Glomerular visceral epithelial cell (primary cell): ENCODE measurements at regions not wholly inside any gene's neighbourhood (a gene's known extent, or its start where the extent isn't known, plus 50 kb on each side); places are given as distances from the start of the nearest gene placed in this dataset.
"Not testable (repeated sequence)": the region's sequence is repeated elsewhere in the genome, so short reads cannot be mapped to it uniquely, and the experiment has no call there.

Experiments
- DNase-seq: peaks from one replicate; pipeline ENCODE4 v3.0.0-alpha.2; 2016; ENCODE audit errors: extremely low spot score

DNA sequence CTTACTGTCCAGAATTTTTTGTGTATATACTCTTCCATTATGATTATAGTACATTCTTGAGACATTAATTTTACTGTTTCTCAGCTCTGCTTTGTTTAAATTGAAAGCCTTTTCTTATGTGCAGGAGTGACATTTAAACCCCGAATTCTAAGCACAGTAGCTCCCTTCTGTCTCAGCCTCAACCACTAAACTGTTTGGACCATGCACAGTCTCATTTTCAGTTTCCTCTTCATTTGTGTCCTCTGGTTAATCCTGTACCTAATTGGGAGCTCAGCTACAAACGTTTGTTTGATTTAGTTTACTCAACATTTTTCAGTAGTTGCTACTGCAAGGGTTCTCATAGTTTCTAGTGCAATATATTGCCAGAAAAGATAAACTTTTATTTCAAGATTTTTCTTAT, 206.3 kb downstream of the SLITRK5 start:
- no peak for DNase-seq

DNA sequence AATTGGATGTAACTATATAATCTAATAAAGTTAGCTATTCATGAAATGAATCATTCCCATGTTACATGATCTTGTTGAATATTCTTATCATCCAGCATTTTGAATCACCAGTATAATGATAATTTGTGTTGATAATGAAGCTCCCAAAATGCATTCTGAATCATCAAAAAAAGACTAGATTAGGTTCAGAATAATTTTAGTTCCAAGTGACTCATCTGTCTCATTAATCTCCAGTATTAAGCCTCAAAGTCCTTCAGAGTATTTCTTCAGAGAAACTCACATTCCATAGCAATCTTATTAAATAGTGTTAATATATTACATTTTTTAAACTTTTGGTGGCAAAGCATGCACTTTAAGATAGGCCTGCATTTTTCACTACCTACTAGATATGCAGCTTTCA, 207.5 kb downstream of the SLITRK5 start:
- DNase-seq: no peak

DNA sequence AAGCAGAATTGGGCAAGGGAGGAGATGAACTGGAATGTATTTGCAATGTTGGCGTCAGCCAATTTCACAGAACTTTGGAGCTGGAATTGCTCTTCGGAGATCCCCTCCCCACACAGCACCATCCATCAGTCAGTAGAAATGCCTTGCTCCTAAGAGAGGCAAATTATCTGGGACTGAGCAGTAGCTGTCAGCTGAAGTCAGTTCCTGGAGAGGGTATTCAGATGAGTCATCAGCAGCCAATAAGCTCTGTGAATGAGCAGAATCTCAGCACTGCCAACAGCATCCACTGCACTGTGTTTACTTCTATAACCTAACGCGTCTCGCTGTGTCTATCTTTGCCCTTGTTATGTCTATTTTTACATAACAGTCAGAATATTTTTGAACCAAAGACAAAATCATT, 213.7 kb downstream of the SLITRK5 start:
- peak; percentile 21 for DNase-seq

DNA sequence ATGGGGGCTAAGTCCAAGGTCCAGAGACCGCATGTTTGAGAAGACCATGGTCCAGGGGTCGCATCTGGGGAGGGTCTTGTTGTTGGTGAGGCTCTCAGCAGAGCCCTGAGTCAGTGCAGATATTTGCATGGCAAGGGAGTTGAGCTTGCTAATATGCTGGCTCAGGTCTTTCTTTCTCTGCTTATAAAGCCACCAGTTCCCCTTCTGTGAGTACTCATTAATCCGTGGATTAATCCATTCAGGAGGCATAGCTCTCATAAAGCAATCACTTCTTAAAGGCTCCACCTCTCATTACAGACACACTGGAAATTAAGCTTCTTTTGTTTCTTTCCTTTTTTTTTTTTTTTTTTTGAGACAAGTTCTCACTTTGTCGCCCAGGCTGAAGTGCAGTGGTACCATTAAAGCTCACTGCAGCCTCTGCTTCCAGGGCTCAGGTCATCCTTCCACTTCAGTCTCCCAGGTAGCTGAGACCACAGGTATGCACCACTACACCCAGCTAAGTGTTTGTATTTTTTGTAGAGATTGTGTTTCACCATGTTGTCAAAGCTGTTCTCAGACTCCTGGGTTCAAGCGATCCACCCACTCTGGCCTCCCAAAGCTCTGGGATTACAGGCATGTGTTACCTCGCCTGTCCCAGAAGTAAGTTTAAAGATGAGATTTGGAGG, 216.4 kb downstream of the SLITRK5 start:
- no peak for DNase-seq

DNA sequence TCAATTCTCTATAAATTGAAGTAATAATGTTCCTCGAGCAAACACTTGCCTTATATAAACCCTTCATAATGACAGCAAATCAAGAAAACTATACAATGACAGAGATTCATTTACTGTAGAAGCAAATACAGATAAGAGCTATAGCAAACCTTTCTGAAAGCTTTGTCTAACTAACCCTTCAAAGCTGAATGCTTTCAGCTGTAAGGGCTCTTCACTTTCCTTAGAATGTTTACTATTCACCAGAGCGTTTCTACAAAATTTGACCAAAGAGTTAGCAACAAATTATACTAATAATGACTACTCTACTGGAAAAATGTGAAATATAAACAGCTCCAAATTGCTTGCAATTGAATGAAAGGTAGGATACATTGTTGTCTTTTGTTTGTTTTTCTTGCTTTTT, 218.1 kb downstream of the SLITRK5 start:
- DNase-seq: no peak

DNA sequence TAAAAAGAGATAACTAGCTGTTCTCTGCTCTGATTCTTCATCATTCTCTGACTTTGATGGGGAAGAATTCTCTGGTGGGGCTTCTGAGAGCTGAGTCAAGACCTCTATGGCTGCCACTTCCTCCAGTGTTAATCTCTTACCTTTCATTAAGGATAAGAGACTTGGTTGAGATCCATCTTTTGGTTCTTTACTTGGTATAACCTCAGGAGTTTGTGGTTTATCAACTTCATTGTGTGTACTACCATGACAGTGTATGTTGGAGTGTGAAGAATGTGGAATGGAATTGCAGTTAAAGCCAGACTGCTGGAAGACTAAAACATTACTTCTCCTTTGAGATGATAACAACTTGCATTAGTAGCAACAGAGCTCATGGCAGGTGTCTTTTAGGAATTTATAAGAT, 222.0 kb downstream of the SLITRK5 start:
- peak; percentile 19 for DNase-seq

DNA sequence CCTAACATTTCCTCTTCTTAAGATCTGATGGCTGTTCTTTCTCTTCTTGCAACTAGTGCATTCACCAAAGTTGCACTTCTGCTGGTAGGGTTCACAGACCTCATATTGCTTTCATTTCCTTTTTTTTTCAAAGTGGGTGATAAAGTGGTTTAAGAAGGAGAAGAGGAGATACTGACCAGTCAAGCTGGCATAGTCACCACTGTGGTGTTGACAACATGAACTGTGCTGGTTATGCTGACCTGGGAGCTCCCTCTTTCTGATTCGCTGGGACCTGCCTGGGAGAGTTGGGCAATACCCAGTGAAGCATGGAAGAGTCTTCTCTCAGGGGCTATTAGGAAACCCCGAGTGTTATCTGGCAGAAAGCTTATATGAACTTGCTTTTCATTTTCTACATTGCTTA, 222.9 kb downstream of the SLITRK5 start:
- peak; percentile 16 for DNase-seq

DNA sequence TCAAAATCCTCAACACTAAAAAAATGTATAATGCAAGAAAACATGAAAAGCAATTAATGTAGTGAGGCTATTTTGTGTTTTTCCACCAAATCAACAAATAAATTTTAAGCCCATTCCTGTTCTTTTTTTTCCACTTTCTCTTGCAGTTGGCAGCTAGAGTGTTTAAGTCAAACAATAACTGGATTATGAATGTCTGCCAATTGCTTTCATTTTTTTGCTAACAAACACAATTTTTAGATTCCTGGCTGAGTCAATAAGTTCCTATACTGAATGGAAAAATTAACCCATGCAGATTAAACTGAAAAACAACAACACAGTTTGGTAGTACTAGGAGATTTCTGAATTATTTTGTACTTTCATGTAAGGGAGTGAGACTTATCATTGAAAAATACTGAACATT, 232.4 kb downstream of the SLITRK5 start:
- no peak for DNase-seq

DNA sequence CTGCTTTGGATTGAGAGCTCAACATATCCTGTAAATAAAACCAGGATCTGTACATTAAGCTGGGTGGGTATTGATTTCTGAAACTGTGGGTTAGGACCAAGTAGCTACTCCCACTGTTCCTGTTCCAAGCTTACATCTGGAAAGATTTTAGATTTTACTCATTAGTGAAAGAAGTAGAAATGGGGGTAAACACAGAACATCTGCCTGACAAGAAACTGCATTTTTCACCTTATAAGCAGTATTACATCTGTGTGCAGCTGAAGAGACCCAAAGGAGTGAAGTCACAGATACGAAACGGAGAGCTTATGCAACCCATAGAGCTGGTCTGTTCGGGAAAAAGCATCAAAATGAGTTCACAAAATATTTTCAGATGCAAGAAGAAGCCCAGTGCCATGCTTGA, 235.2 kb downstream of the SLITRK5 start:
- no peak for DNase-seq

DNA sequence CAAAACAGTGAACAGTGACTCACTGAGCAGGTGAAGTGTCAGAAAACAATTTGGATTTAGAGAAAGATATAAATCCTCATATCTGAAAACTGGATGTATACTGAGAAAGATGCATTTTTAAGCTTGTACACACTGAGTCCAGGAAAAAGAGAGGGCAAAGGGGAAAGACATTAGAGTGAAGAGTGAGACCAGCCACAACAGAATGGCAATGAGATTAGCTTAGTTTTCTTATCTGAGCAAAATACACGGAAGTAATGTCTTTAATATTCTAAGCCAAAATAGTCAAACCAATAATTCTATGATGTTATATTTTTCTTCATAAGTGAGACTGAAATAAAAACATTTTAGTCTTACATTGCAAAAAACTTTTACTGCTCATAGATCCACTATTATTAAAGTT, 236.0 kb downstream of the SLITRK5 start:
- DNase-seq: no peak

DNA sequence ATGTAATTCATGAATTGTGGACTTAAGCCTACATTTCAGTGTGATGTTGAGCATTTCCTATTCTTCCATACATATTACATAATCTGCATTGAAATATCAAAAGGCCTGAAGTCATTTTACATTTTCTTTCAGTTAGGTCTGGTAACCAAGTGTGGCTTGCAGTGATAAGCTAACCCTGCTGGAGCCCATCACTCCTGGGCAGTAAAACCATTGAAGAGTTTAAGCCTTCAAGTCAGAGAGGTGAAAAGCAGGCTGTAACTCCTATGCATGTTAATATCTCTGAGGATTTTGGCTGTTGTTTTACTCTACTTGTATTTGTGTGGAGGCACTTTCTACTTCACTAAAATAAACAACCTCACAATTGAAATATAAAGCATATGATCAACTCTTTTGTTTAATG, 248.8 kb downstream of the SLITRK5 start:
- no peak for DNase-seq

DNA sequence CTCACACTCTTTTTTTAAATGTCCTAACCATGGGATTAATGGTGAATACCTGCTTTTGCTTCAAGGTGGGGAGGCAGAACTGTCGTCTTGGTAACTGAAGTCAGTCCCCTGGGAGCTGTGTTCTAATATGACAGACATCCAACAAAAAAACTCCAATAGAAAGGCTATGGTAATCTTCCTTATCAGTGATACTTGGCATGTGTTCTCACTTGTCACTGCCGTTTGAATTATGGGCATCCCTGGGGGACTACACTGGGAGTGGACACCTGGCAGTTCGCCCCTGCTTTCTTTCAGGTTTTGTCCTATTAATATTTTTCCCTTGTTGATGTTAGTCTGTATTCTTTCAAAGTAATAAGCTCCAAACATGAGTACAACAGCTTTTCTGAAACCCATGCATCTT, 252.6 kb downstream of the SLITRK5 start:
- no peak for DNase-seq

DNA sequence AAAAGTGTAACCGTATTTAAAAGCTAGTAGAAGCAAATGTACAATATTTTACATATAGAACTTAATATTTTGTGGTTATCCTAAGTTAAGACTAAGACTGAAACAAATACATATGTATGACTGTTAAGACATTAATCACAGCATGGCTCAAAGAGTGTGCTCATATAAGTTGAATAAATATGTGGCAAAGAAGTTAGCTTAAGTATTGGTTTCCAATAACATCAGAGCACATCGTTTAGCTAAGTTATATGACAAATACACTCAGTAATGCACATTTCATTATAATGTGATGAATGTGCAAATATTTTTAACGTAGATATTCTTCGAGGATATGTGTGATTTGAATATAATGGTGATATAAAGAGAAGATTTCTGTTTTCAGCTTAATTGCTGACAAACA, 253.8 kb downstream of the SLITRK5 start:
- DNase-seq: no peak

DNA sequence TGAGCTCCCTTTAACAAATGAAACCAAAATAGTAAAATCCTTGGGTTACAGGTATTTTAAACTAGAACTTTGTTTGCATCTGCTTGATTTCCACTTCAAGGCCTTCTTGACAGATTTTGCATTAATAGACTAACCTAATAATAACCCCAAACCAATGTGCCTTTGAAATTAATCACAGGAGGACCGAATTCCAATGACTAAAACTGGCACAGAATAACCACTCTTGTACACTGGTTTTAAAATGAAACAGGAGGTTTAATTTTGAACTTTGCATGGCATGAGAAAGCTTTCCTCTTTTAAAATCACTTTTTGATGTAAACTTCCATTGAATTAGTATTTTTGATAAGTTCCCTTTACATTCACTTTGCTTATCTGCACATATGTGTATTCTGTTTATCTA, 269.6 kb downstream of the SLITRK5 start:
- DNase-seq: no peak

DNA sequence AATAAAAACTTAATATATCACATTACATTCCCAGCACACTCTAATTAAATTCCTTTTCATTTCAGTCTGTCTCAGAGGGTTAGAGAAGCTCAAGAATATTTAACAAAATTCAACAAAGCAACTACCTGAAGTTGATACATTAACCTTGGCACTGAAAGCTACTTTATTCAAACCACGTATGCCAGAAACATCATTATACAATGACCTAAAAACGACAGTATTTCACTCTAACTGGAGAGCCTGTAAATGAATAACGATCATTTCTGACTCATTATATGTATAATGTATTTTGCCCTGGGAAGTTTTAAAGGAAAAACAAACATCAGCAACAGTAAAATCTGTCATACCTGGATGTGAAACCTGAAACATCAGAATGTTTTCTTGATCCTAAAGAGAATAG, 270.1 kb downstream of the SLITRK5 start:
- no peak for DNase-seq

DNA sequence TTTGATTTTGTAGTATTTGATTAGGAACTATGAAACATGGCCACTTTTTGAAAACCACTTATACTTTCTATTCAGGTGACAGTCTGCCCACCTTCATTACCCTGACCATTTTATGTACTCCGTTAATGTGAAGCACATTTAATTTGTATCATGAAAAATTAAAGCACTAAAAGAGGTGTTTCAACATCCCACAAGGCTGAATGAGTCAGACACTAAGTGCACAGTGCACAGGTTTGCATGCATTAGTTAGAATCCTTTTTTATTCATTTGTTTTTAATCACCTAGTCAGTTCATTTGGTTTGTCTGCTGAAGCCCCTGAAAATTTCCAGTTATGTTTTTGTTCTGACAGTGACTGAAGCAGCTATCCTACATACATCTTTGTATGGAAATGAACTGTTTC, 271.0 kb downstream of the SLITRK5 start:
- DNase-seq: no peak

DNA sequence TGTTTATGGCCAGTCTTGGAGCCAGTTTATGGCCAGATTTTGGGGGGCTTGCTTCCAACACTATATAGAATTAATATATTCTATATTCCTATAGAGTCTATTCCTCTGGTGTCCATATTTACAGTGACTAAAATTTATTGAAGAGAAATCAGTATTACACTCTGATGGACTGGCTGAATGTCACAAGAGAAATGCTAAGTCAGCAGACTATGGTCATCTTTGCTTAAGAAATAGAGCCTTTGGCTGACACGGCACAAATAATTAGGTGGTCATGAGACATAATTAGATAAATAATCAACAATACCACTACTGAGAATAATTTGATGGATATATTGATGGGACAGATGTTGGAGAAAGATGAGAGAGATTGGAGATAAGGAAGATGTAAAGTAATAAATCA, 272.9 kb downstream of the SLITRK5 start:
- DNase-seq: no peak

DNA sequence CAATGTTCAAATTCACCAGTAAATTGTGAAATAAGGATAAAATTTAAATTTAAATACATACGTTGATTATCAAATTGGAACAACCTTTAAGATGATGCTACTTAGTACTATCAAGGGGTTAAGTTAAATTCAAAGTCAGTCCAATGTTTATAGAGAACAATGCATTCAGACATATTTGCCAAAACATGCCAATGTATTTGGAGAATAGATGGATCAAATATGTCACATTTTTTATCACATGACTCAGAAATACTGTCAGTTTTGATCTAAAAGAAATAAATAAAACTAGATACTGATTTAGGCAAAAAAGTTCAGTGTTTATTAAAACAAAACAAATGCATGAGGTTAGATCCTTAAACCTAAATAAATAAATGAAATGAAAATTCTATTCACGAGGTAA, 281.2 kb downstream of the SLITRK5 start:
- no peak for DNase-seq

DNA sequence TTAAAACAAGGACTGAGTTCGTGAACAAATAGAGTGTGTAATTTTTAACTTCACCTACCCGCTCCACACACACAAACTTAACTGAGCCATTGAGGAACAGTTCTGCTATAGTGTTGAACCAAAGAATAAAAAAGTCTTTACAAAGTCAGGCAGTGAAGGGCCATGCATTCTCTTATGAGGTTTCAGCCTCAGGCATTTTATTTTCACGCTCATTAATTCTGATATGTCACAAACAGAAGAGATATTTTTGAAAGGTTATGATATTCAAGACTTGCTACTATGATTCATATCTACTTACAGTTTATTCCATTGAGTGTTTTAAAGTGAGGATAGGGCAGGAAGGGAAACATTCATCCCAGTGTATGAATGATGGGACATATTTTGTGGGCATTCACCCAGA, 282.2 kb downstream of the SLITRK5 start:
- no peak for DNase-seq

DNA sequence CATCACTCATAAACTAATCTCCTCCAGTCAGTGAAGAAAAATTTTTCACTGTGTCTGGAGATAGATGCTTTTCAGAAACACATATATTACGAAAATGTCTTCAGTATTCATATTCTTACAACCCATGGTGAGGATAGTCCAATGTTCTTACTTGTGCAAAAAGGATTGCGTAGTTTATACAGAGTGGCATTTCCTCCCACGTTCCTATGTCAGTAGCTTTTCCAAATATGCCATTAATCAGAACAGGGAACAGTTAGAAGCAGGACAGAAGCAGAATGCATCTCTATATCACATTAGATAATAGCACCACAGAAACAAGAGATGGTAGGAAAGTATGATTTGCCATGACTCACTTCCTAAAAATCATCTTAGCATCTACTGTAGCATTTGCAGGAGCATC, 282.9 kb downstream of the SLITRK5 start:
- DNase-seq: no peak

DNA sequence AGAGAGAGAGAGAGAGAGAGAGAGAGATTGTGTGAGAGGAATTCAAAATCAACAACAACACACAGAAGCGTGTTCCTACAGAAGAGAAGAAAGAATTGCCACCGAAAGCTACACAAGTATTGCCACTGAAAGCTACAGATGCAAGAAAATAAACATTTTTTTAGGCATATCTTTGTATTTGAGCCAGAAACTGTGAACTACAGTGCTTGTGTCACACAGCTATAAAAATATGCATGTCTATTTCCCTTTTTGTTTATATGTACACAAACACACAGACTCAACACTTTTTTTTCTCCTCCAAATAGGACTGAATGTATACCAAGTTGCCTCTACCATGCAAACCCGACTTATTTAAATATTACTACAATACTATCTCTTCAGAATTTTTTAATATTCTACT, 290.4 kb downstream of the SLITRK5 start:
- no peak for DNase-seq

DNA sequence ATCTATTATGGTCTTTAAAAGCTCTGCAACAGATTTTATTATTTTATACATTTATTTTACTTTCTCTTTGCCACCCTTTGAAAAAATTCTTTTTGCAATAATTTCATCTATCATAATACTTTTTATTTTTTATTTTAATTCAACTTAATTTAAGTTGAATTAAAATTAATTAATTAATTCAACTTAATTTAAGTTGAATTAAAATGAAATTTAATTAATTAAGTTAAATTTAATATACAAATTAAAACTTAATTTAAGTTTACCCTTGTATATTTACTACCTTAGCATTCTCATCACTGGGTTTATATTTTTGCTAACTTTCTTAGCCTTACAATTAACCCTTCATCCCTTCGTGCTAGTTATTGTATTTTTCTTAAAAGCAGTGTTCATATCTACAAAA, 301.4 kb downstream of the SLITRK5 start:
- no peak for DNase-seq

DNA sequence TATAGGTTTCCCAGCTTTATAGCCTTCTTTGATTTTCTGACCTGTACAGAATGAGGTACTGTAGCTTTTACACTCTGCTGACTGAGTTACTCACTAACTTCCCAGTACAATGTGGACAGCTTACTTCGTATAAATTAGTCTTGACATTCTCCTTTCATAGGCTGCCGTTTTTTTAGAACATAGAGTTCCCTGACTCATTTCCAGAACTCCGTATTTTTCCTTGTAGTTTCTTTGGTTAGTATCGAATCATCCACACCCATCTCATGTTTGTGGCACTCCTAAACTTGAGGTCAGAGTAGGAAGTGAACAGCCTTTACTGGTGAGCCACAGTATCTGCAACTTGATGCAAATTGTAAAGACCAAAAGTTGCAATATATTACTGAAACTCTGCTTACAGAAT, 303.9 kb downstream of the SLITRK5 start:
- no peak for DNase-seq

DNA sequence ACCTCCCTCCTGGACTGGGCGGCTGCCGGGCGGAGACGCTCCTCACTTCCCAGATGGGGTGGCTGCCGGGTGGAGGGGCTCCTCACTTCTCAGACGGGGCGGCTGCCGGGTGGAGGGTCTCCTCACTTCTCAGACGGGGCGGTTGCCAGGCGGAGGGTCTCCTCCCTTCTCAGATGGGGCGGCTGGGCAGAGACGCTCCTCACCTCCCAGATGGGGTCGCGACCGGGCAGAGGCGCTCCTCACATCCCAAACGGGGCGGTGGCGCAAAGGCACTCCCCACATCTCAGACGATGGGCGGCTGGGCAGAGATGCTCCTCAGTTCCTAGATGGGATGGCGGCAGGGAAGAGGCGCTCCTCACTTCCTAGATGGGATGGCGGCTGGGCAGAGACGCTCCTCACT, 305.5 kb downstream of the SLITRK5 start:
- DNase-seq: not testable (repeated sequence)

DNA sequence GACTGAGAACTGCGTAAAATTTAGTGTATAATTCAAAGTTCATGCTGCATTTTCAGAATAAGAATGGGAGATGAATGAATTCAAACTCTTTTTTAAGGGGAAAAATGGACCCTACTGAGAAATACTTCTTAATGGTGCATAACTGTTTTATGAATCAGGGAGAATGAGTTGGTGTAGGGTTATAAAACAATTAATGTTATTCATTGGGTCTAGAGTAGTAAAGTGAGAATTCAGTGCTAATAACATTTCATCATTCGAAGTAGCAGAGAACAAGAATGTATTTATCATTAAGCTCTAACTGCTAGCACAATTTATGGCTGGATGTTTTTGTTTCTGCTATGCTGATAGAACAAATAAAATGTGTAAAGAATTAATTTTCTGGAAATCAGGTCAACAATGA, 310.2 kb downstream of the SLITRK5 start:
- DNase-seq: no peak
